SJCRH30 (cell line): ENCODE measurements at regions not wholly inside any gene's neighbourhood (a gene's known extent, or its start where the extent isn't known, plus 50 kb on each side); places are given as distances from the start of the nearest gene placed in this dataset.

ENCODE experiments used
- DNase-seq, 2 experiments: peaks; one replicate each; pipeline ENCODE4 v3.0.0-alpha.2; 2015 to 2020
- H3K27ac ChIP-seq: fragments of 250-450 bp; sonication (Bioruptor Pico); 2 replicates; pipeline ENCODE4 v1.5.1; 2020; ENCODE audit warnings: mild to moderate bottlenecking, moderate library complexity
- H3K27me3 ChIP-seq: fragments of 250-450 bp; sonication (Bioruptor Pico); 2 replicates; pipeline ENCODE4 v1.5.1; 2020; ENCODE audit warnings: mild to moderate bottlenecking, moderate library complexity
- H3K36me3 ChIP-seq: fragments of 250-450 bp; sonication (Bioruptor Pico); 2 replicates; pipeline ENCODE4 v1.5.1; 2020; ENCODE audit warnings: mild to moderate bottlenecking, moderate library complexity
- H3K4me1 ChIP-seq: fragments of 250-450 bp; sonication (Bioruptor Pico); 2 replicates; pipeline ENCODE4 v1.5.1; 2020; ENCODE audit warnings: mild to moderate bottlenecking, moderate library complexity
- H3K4me3 ChIP-seq: fragments of 250-450 bp; sonication (Bioruptor Pico); 2 replicates; pipeline ENCODE4 v1.5.1; 2020; ENCODE audit warnings: mild to moderate bottlenecking, moderate library complexity
- H3K9me3 ChIP-seq: fragments of 250-450 bp; sonication (Bioruptor Pico); replicated peaks from 2 replicates; pipeline ENCODE4 v1.5.1; 2020; ENCODE audit warnings: mild to moderate bottlenecking, moderate library complexity

- Histone ChIP-seq H3K36me3 (no peaks in the 10 kb centered on the region; the same call in 1 of the 2 replicates), H3K9me3 (no peaks in the 10 kb centered on the region), H3K27ac (peak overlapping the region; percentile 43; the same call in 1 of the 2 replicates), H3K4me3 (no peak overlapping the region), H3K4me1 (peaks cover 21% of the 10 kb centered on the region), H3K27me3 (no peaks in the 10 kb centered on the region)
- DNase-seq = no peak
These were observed 154.8 kb downstream of the DNAJB9 start for GRCh38 chr7:108724251-108725100.

DNA sequence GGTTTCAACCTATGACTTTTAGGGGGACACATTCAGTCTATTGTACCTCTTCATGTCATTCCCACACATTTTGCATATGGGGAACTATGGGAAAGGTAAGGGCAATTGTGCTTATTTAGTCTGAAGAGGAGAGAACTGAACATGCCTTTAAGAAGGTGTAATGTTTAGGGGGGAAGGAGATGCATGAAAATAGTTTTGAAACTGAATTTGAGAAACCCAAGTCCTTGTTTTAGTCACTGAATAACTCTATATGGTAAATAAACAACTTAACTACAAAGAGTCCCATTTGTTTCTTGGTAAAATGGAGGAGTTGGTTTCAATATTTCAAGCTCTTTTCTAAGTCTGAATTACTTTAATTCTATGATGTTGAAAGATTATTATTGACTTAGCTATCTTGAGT lies 166.1 kb downstream of the DNAJB9 start:
- no peak for DNase-seq
- no peak overlapping the region for H3K4me3 ChIP-seq
- H3K36me3 ChIP-seq = no peaks in the 10 kb centered on the region
- H3K27ac ChIP-seq = no peak overlapping the region
- no peaks in the 10 kb centered on the region for H3K9me3 ChIP-seq
- no peaks in the 10 kb centered on the region; the same call in 1 of the 2 replicates for H3K27me3 ChIP-seq
- H3K4me1 ChIP-seq = no peaks in the 10 kb centered on the region

GRCh38 chr7:108736221-108736891 lies 166.7 kb downstream of the DNAJB9 start:
- Histone ChIP-seq H3K9me3 (no peaks in the 10 kb centered on the region), H3K4me1 (no peaks in the 10 kb centered on the region), H3K27me3 (no peaks in the 10 kb centered on the region; the same call in 1 of the 2 replicates), H3K36me3 (no peaks in the 10 kb centered on the region), H3K27ac (no peak overlapping the region), H3K4me3 (no peak overlapping the region)
- no peak for DNase-seq

DNA sequence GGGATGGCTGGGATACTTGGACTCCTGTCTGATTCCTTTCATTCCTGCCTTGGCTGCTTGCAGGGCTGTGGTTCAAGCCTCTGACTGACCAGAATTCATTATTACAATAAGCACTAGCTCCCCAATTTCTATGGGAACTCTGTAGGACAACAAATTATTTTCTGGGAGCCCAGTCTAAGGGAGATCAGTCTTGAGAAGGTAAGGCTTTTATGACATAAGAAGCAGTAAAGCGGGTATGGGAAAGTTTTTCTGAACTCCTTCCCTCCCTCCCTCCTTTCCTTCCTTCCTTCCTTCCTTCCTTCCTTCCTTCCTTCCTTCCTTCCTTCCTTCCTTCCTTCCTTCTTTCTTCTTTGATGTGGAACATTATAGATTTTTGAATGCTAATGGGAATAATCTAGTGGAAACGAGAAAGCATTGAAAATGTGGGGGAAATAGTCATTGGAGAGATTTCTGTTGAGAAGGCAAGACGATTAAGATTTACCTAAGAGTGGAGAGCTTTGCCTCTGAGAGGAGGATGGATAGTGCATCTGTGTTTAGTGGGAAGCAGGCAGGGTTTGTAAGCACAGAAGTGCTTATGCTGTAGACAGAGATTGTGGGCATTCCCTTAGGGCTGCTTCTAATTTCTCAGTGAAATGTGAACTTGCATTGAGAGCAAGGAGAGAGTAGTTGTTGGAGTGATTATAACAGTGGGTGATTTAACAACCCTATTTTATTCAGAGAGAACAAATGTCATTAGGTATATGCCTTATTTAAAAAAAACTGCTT lies 201.5 kb downstream of the DNAJB9 start:
- Histone ChIP-seq H3K27ac (no peak overlapping the region), H3K36me3 (no peaks in the 10 kb centered on the region), H3K4me1 (no peaks in the 10 kb centered on the region), H3K27me3 (no peaks in the 10 kb centered on the region), H3K9me3 (no peaks in the 10 kb centered on the region), H3K4me3 (no peak overlapping the region)
- DNase-seq = no peak

DNA sequence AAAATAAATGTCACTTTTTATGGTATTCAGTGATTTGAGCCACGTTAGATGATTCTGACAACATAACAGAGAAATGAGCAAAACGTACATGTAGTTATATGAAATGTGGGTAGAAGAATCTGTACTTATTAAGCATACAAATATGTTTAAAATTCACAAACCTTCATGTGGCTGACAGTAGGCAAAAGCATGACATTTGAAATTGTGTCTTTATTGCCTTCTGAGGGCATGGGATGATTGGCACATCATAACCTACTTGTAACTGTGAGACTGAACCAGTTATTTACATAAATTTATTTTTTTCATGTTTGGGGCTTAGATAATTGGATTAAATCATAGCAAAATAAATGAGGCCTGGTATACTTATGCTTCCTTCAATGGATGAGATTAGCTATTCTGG lies 202.2 kb downstream of the DNAJB9 start:
- H3K27me3 ChIP-seq = no peaks in the 10 kb centered on the region
- no peak overlapping the region for H3K4me3 ChIP-seq
- H3K36me3 ChIP-seq = no peaks in the 10 kb centered on the region
- no peaks in the 10 kb centered on the region for H3K4me1 ChIP-seq
- no peaks in the 10 kb centered on the region for H3K9me3 ChIP-seq
- no peak overlapping the region for H3K27ac ChIP-seq
- no peak for DNase-seq

DNA sequence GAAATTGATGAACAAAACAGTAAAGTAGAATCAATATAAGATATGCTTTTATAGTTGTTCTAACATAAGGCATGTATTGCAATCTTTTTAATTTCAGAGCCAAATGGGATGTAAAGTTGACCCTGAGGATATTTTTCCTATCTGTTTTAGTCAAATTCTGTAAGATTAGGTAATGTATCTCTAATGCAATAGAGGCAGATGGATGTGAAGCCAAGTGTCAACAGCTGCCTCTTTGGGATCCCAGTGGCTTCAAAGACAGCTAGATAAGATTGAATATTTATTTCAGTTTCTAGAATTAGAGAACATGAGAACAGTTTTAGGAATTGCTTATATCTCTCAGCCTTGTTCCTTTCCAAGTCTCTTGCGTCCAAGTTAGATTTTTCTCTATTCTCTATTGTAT lies 208.3 kb downstream of the DNAJB9 start:
- no peak overlapping the region for H3K4me3 ChIP-seq
- H3K27ac ChIP-seq = no peak overlapping the region
- H3K4me1 ChIP-seq = no peaks in the 10 kb centered on the region
- no peaks in the 10 kb centered on the region for H3K36me3 ChIP-seq
- no peaks in the 10 kb centered on the region; the same call in 1 of the 2 replicates for H3K27me3 ChIP-seq
- DNase-seq = no peak
- H3K9me3 ChIP-seq = no peaks in the 10 kb centered on the region

DNA sequence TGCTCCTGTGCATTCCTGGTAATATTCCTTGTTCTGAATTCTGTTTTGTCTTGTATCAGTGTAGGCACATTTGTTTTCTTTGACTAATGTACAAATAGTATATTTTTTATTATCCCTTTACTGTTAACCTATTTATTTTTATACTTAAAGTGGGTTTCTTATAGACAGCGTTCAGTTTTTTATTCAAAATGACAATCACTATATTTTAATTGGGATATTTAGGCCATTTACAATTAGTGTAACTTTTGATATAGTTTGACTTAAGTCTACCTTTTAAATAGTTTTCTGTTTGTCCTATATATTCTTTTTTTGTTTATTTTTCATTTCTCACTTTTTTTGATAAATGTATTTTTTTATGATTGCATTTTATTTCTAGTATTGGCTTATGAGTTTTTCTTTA lies 219.8 kb downstream of the DNAJB9 start:
- Histone ChIP-seq H3K27ac (no peak overlapping the region), H3K9me3 (no peaks in the 10 kb centered on the region), H3K4me3 (no peak overlapping the region), H3K36me3 (no peaks in the 10 kb centered on the region), H3K4me1 (no peaks in the 10 kb centered on the region), H3K27me3 (no peaks in the 10 kb centered on the region)
- no peak for DNase-seq

DNA sequence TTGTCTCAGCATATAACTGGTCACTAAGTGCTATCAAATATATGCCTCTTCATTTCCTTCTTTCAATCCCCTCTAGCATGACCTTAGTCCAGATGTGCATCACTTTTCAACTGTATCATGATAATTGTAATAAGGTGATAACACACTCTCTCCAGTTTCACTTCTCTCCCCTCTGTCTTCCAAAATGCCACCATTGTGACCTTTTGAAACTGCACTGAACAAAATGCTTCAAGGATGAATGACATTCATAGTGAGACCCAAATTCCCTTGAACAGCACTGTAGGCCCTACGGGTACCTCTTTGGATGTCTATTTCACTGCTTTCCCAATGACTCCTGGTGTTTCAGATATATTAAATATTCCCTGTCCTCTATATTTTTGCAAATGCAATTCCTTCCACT lies 224.8 kb downstream of the DNAJB9 start:
- H3K4me1 ChIP-seq = no peaks in the 10 kb centered on the region
- DNase-seq = no peak

DNA sequence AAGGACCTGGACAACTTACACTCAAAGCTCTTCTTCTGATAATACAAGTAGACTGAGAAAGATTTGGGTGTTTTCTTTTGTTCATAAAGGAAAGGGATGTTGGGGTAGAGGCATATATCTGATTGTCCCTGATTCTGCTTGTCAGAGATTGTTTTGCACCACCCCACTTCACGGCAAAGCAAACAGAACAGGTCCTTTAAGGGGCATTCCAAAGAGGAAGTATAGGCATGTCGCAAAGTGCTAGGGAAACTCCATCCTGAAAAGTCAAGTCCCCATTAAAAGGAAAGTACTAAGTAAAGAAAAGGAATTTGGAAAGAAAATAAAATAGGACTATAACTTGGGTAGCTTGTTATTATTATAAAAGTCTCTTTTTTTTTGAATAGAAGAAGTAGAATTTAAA lies 233.0 kb downstream of the DNAJB9 start:
- Histone ChIP-seq H3K9me3 (no peaks in the 10 kb centered on the region), H3K36me3 (no peaks in the 10 kb centered on the region), H3K4me3 (no peak overlapping the region), H3K4me1 (no peaks in the 10 kb centered on the region), H3K27ac (no peak overlapping the region), H3K27me3 (peaks cover 4% of the 10 kb centered on the region; the same call in 1 of the 2 replicates)
- no peak for DNase-seq

More for the DNA sequence above, 224.8 kb downstream of the DNAJB9 start:
- H3K9me3 ChIP-seq = no peaks in the 10 kb centered on the region
- no peak overlapping the region for H3K27ac ChIP-seq
- H3K27me3 ChIP-seq = no peaks in the 10 kb centered on the region
- no peaks in the 10 kb centered on the region for H3K36me3 ChIP-seq
- H3K4me3 ChIP-seq = no peak overlapping the region

DNA sequence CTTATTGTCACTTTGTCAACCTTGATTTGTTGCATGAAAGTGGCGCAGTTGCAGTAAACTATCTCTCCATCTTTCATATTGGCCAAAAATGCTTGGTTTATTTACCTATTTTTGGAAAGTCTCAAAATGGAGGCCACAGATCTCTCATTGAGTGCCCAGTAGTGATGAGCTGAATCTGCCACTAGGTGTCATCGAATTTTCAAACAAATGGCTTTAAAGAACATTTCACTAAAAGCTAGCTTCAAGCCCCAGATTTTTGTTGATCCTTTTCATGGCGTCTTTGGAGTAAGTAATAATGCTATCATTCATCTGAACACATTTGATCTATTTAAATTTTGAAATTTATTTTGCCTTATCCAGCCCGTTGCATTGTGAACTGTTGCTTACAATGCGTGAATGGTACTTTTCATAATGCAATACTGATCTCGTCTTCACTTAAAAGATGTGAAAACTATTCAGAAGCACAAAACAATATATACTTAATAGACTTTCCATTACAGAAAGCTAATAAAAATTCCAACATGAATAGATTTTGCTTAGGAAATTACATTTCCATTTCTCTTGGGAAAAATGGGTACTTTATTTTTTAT lies 236.2 kb downstream of the DNAJB9 start:
- Histone ChIP-seq H3K27ac (no peak overlapping the region), H3K27me3 (peaks cover 4% of the 10 kb centered on the region; the same call in 1 of the 2 replicates), H3K4me3 (no peak overlapping the region), H3K4me1 (no peaks in the 10 kb centered on the region), H3K9me3 (no peaks in the 10 kb centered on the region), H3K36me3 (no peaks in the 10 kb centered on the region)
- DNase-seq = peak in 1 of 2 experiments; percentile 34

GRCh38 chr7:108808549-108809266 lies 239.0 kb downstream of the DNAJB9 start:
- Histone ChIP-seq H3K4me1 (no peaks in the 10 kb centered on the region), H3K9me3 (no peaks in the 10 kb centered on the region), H3K36me3 (no peaks in the 10 kb centered on the region), H3K27ac (no peak overlapping the region), H3K27me3 (peaks cover 4% of the 10 kb centered on the region; the same call in 1 of the 2 replicates), H3K4me3 (no peak overlapping the region)
- no peak for DNase-seq

DNA sequence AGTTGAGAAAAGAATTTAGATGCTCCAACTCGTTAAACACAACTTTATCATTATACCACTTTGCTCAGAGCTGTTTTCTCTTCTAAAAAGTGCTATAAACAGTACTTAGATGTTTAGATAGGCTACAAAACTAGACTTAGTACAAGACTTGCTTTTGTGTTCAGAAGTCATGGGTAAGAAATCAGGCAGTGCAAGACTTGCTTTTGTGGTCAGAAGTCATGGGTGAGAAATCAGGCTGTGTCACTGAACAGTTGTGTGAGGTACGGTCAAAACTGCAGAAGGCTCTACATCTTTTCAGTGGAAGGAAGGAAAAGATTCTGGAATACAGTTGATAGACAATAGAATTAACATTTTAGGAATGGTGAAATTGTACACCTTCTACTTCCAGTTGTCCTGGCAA lies 239.7 kb downstream of the DNAJB9 start:
- Histone ChIP-seq H3K4me3 (no peak overlapping the region), H3K4me1 (no peaks in the 10 kb centered on the region), H3K27me3 (peaks cover 4% of the 10 kb centered on the region; the same call in 1 of the 2 replicates), H3K36me3 (no peaks in the 10 kb centered on the region), H3K9me3 (no peaks in the 10 kb centered on the region), H3K27ac (no peak overlapping the region)
- DNase-seq = no peak

DNA sequence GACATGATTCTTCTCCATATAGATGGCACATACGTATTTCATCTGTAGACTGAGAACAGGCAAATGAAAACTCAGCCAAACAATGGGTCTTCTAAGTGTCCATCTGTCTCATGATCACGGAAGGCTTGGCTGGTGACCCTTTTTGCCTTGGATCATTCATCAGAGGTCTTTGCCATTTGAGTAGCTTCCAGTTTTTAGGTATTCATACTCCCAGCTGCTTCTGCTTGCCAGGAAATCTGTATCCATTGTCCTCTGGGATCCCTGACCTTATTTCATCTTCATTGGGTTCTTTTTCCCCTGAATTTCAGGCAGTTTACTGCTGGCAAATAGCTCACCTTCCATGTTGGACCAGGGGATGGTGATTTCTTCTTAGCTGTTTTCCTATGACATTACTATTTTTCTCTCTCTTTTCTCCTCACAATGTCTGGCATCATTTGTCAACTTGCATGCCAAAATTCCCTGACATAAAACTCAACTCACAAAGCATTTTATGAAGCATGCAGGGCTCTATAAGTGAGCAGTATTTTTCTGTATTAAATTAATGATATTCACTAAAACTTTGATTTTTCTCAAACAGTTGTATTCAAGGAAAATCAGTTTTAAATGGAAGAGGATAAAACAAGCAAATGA lies 241.2 kb downstream of the DNAJB9 start:
- Histone ChIP-seq H3K27me3 (peaks cover 4% of the 10 kb centered on the region; the same call in 1 of the 2 replicates), H3K36me3 (no peaks in the 10 kb centered on the region), H3K4me1 (no peaks in the 10 kb centered on the region), H3K27ac (no peak overlapping the region), H3K4me3 (no peak overlapping the region), H3K9me3 (no peaks in the 10 kb centered on the region)
- DNase-seq = no peak
